ENCODE measurements at regions not wholly inside any gene's neighbourhood (a gene's known extent, or its start where the extent isn't known, plus 50 kb on each side); places are given as distances from the start of the nearest gene placed in this dataset.
"Not testable (repeated sequence)": the region's sequence is repeated elsewhere in the genome, so short reads cannot be mapped to it uniquely, and the experiment has no call there.

GRCh38 chr12:88681271-88681670, 101.0 kb upstream of the KITLG start:
- TF ChIP-seq EZH2 (IDR thresholded peaks at IDR 0.05; ENCODE audit: low read depth) (no peak), CTCF (conservative IDR thresholded peaks at IDR 0.05) (no peak)
- H3K4me3 ChIP-seq, result no peak overlapping the region
- no peaks in the 10 kb centered on the region for H3F3A ChIP-seq (ENCODE audit: insufficient read depth, low read depth)
- no peaks in the 10 kb centered on the region for H3K27me3 ChIP-seq (ENCODE audit: insufficient read depth, low read depth)
- intact Hi-C loops (cut with micrococcal nuclease; ENCODE audit: unreplicated experiment), result no loop called here
- no peak overlapping the region for H3K27ac ChIP-seq
- H2AFZ ChIP-seq, result no peak overlapping the region
- CTCF ChIA-PET, result no interaction called here
- no peak for DNase-seq
- no TSS peak for BruUV-seq (replicated peaks)
- no peaks in the 10 kb centered on the region for H3K9me2 ChIP-seq (ENCODE audit: insufficient read depth)
- H4K20me1 ChIP-seq (ENCODE audit: insufficient read depth), result no peaks in the 10 kb centered on the region
- no peaks in the 10 kb centered on the region for H3K4me1 ChIP-seq (replicated peaks; ENCODE audit: insufficient read depth)
- no peaks in the 10 kb centered on the region for H3K9me3 ChIP-seq (ENCODE audit: insufficient read depth, low read depth)
- H3K4me2 ChIP-seq, result no peak overlapping the region
- H3K79me2 ChIP-seq (ENCODE audit: low read depth), result no peaks in the 10 kb centered on the region
- POLR2A ChIA-PET (ENCODE audit: unreplicated experiment), result no interaction called here
- H3K36me3 ChIP-seq (ENCODE audit: low read depth), result no peaks in the 10 kb centered on the region

GRCh38 chr12:88677464-88677863, 97.2 kb upstream of the KITLG start:
- H3K27ac ChIP-seq, result no peak overlapping the region
- H3K4me1 ChIP-seq (replicated peaks; ENCODE audit: insufficient read depth), result no peaks in the 10 kb centered on the region
- H3K27me3 ChIP-seq (ENCODE audit: insufficient read depth, low read depth), result no peaks in the 10 kb centered on the region
- CTCF ChIA-PET, result no interaction called here
- intact Hi-C loops (cut with micrococcal nuclease; ENCODE audit: unreplicated experiment), result no loop called here
- POLR2A ChIA-PET (ENCODE audit: unreplicated experiment), result no interaction called here
- no peak overlapping the region for H3K4me2 ChIP-seq
- no peaks in the 10 kb centered on the region for H3K9me3 ChIP-seq (ENCODE audit: insufficient read depth, low read depth)
- no TSS peak for BruUV-seq (replicated peaks)
- no peak overlapping the region for H3K4me3 ChIP-seq
- no peak overlapping the region for H2AFZ ChIP-seq
- H3F3A ChIP-seq (ENCODE audit: insufficient read depth, low read depth), result no peaks in the 10 kb centered on the region
- H3K9me2 ChIP-seq (ENCODE audit: insufficient read depth), result no peaks in the 10 kb centered on the region
- no peaks in the 10 kb centered on the region for H3K36me3 ChIP-seq (ENCODE audit: low read depth)
- H4K20me1 ChIP-seq (ENCODE audit: insufficient read depth), result no peaks in the 10 kb centered on the region
- no peak for TF ChIP-seq EZH2 (IDR thresholded peaks at IDR 0.05; ENCODE audit: low read depth)
- TF ChIP-seq CTCF (conservative IDR thresholded peaks at IDR 0.05), result no peak
- no peaks in the 10 kb centered on the region for H3K79me2 ChIP-seq (ENCODE audit: low read depth)
- no peak for DNase-seq

- H2AFZ ChIP-seq; H3K27ac ChIP-seq; H3K27me3 ChIP-seq (ENCODE audit: insufficient read depth, low read depth); BruUV-seq (replicated peaks); H3K4me2 ChIP-seq; POLR2A ChIA-PET (ENCODE audit: unreplicated experiment); H3K4me1 ChIP-seq (replicated peaks; ENCODE audit: insufficient read depth); H3K36me3 ChIP-seq (ENCODE audit: low read depth); H3K4me3 ChIP-seq; H3F3A ChIP-seq (ENCODE audit: insufficient read depth, low read depth); DNase-seq; H3K9me3 ChIP-seq (ENCODE audit: insufficient read depth, low read depth); CTCF ChIA-PET; H3K9me2 ChIP-seq (ENCODE audit: insufficient read depth); H4K20me1 ChIP-seq (ENCODE audit: insufficient read depth); intact Hi-C loops (cut with micrococcal nuclease; ENCODE audit: unreplicated experiment); H3K79me2 ChIP-seq (ENCODE audit: low read depth): not testable (repeated sequence)
Measured at GRCh38 chr12:88667615-88668014, 87.3 kb upstream of the KITLG start.

GRCh38 chr12:88665071-88665470, 84.8 kb upstream of the KITLG start:
- intact Hi-C loops (cut with micrococcal nuclease; ENCODE audit: unreplicated experiment), result no loop called here
- H3K27me3 ChIP-seq (ENCODE audit: insufficient read depth, low read depth), result no peaks in the 10 kb centered on the region
- H3K4me1 ChIP-seq (replicated peaks; ENCODE audit: insufficient read depth), result no peaks in the 10 kb centered on the region
- TF ChIP-seq EZH2 (IDR thresholded peaks at IDR 0.05; ENCODE audit: low read depth) (no peak), CTCF (conservative IDR thresholded peaks at IDR 0.05) (no peak)
- POLR2A ChIA-PET (ENCODE audit: unreplicated experiment), result no interaction called here
- no peaks in the 10 kb centered on the region for H4K20me1 ChIP-seq (ENCODE audit: insufficient read depth)
- H3K4me3 ChIP-seq, result no peak overlapping the region
- no TSS peak for BruUV-seq (replicated peaks)
- no peaks in the 10 kb centered on the region for H3K79me2 ChIP-seq (ENCODE audit: low read depth)
- H3K4me2 ChIP-seq, result no peak overlapping the region
- H3F3A ChIP-seq (ENCODE audit: insufficient read depth, low read depth), result no peaks in the 10 kb centered on the region
- no peak overlapping the region for H3K27ac ChIP-seq
- H3K9me2 ChIP-seq (ENCODE audit: insufficient read depth), result no peaks in the 10 kb centered on the region
- DNase-seq, result no peak
- no peaks in the 10 kb centered on the region for H3K9me3 ChIP-seq (ENCODE audit: insufficient read depth, low read depth)
- no peak overlapping the region for H2AFZ ChIP-seq
- H3K36me3 ChIP-seq (ENCODE audit: low read depth), result no peaks in the 10 kb centered on the region
- CTCF ChIA-PET, result no interaction called here
